Inferior parietal cortex (tissue), 1 donor: ENCODE measurements at regions not wholly inside any gene's neighbourhood (a gene's known extent, or its start where the extent isn't known, plus 50 kb on each side); places are given as distances from the start of the nearest gene placed in this dataset.

Experiments used
- DNase-seq: peaks from one replicate; pipeline ENCODE4 v3.0.0-alpha.2; 2016; ENCODE audit errors: extremely low spot score

GRCh38 chr2:214674278-214674677 is 135.2 kb downstream of the BARD1 start:
- no peak for DNase-seq

- no peak for DNase-seq
These were observed 138.1 kb downstream of the BARD1 start for GRCh38 chr2:214671319-214671885.

- peak; percentile 22 for DNase-seq
These were observed 157.0 kb downstream of the BARD1 start for GRCh38 chr2:214652473-214652872.

DNA sequence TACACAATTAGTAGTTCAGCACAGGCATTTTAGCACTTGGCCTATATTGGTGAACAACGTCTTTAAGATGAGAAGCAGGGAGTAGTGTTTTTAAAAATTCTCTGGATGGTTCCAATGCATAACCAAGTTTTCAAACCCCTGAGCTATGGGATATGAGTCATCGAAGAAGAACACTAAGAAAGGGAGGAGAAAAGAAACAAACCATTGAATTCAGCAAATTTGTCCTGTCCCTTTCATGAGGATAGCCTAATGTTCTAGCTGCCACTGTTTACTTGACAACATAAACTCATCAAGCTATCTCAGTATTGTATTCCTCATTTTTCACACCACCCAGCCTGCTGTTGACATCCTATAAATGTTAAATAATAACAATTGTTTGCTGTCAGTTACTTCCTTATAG is 158.0 kb downstream of the BARD1 start:
- DNase-seq: no peak

GRCh38 chr2:214649440-214650205 is 159.9 kb downstream of the BARD1 start:
- DNase-seq: no peak

DNA sequence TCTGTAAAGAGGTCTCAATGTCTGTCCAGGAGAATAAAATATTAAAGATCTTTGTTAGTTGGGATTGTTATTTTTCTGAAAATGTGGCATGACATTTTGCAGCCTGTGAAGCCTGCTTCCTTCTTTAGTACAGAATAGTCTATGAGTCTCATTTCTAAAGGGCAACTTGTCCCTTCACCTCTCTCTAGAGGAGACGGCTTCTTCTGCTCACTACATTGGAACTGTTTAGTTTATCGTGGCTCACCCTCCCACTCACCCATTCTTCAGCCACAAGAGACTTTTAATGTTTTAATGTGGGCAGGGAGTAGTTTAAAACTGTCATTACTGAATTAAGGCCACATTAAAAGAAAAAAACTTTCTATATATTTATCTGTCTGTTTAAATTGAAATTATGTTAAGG is 161.0 kb downstream of the BARD1 start:
- no peak for DNase-seq

GRCh38 chr2:214631406-214631805 is 178.1 kb downstream of the BARD1 start:
- no peak for DNase-seq

DNA sequence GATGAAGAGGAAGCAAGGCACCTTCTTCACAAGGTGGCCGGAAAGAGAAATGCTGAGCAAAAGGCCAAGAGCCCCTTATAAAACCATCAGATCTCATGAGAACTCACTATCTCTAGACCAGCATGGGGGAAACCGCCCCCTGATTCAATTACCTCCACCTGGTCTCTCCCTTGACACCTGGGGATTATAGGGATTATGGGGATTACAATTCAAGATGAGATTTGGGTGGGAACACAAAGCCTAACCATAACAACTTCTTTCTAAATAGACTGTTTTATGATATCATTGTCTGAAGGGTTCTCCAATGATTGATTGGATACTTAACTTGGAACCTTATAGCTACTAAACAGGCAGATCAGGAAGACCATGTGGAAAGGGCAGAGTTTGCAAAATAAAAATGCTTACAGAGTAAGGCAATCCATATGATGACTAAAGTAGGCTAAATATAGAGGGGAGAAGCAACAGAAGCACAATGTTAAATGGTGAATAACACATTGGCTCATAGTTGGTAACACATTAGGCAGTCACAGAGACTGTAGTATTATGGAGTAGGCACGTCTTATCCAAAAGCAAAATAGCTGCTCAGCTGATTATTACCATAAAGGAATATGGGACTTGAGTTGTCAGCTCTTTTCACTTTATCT is 179.0 kb downstream of the BARD1 start:
- DNase-seq: no peak

DNA sequence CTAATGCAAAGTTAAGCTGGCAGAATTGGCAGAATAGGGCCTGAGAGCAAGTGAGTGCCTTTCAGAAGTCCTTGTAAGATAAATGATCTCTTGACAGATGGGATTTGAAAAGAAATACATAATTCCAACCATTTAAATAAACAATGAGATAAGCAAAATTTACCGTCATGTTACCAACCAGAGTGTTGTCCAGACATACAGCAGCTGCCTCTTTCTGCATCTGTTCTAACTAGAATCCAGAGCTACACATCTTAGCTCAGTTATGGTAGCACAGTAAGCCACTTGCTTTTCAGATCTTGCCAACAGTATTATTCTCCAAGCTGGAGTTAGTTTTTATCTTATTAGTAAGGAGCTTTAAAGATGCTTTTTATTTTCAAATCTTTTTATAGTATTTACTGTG is 179.6 kb downstream of the BARD1 start:
- no peak for DNase-seq
